ENCODE measurements at regions not wholly inside any gene's neighbourhood (a gene's known extent, or its start where the extent isn't known, plus 50 kb on each side); places are given as distances from the start of the nearest gene placed in this dataset.
"Not testable (repeated sequence)": the region's sequence is repeated elsewhere in the genome, so short reads cannot be mapped to it uniquely, and the experiment has no call there.

- POLR2A ChIA-PET; ATAC-seq; H3K4me3 Mint-ChIP-seq; DNase-seq (ENCODE audit: low spot score); CTCF ChIA-PET; H3K27ac Mint-ChIP-seq; H3K4me1 Mint-ChIP-seq; H3K27me3 Mint-ChIP-seq (ENCODE audit: low read depth): not testable (repeated sequence)
- peaks cover 39% of the 10 kb centered on the region for H3K9me3 Mint-ChIP-seq
- 0 out of 2 replicates have a peak, but pooled peaks have one; percentile 30 for TF ChIP-seq ATF3 (CRISPR knock-in tag; conservative IDR thresholded peaks at IDR 0.05)
- H3K36me3 Mint-ChIP-seq = peaks cover 24% of the 10 kb centered on the region
Observed at GRCh38 chr4:183044924-183045640, 54.0 kb upstream of the WWC2 start.

GRCh38 chr4:183038436-183038835 is 60.6 kb upstream of the WWC2 start:
- Mint-ChIP-seq H3K36me3 (peaks cover 3% of the 10 kb centered on the region; the same call in 1 of the 2 replicates), H3K4me3 (no peak overlapping the region), H3K9me3 (peaks cover 16% of the 10 kb centered on the region), H3K27ac (no peak overlapping the region), H3K4me1 (peaks cover 9% of the 10 kb centered on the region; the same call in 1 of the 2 replicates), H3K27me3 (ENCODE audit: low read depth) (no peaks in the 10 kb centered on the region)
- POLR2A ChIA-PET = no interaction called here
- ATAC-seq (no peak), DNase-seq (ENCODE audit: low spot score) (no peak)
- TF ChIP-seq E2F1 (CRISPR knock-in tag; IDR thresholded peaks at IDR 0.05) = no peak
- no peak for TF ChIP-seq ATF6 (CRISPR knock-in tag; IDR thresholded peaks at IDR 0.05)
- TF ChIP-seq ZNF232 (CRISPR knock-in tag; IDR thresholded peaks at IDR 0.05) = no peak
- no peak for TF ChIP-seq SMAD3 (CRISPR knock-in tag; IDR thresholded peaks at IDR 0.05; ENCODE audit: borderline replicate concordance)
- TF ChIP-seq ZNF219 (CRISPR knock-in tag; IDR thresholded peaks at IDR 0.05; ENCODE audit: borderline replicate concordance) = no peak
- TF ChIP-seq TCF7 (CRISPR knock-in tag; IDR thresholded peaks at IDR 0.05; ENCODE audit: low read depth) = no peak
- no peak for TF ChIP-seq OVOL2 (CRISPR knock-in tag; IDR thresholded peaks at IDR 0.05; ENCODE audit: borderline replicate concordance)
- no peak for TF ChIP-seq CBFB (CRISPR knock-in tag; IDR thresholded peaks at IDR 0.05; ENCODE audit: low read depth)
- no peak for TF ChIP-seq ZNF263 (CRISPR knock-in tag; IDR thresholded peaks at IDR 0.05; ENCODE audit: low read depth)
- no peak for TF ChIP-seq GTF2I (CRISPR knock-in tag; conservative IDR thresholded peaks at IDR 0.05)
- TF ChIP-seq E2F4 (CRISPR knock-in tag; IDR thresholded peaks at IDR 0.05; ENCODE audit: borderline replicate concordance, low read depth) = no peak
- no peak for TF ChIP-seq SMAD4 (CRISPR knock-in tag; IDR thresholded peaks at IDR 0.05)
- TF ChIP-seq ZBTB21 (CRISPR knock-in tag; IDR thresholded peaks at IDR 0.05; ENCODE audit: borderline replicate concordance) = no peak
- TF ChIP-seq GRHL2 (CRISPR knock-in tag; IDR thresholded peaks at IDR 0.05; ENCODE audit: insufficient replicate concordance, severe bottlenecking) = no peak
- no peak for TF ChIP-seq HMGXB4 (CRISPR knock-in tag; IDR thresholded peaks at IDR 0.05)
- CTCF ChIA-PET = interaction anchor here (1.5 kb wide), 1 partner anchor 113 kb away, joined by 3 read pairs; no protein-coding TSS in a partner anchor

Measured in WTC11 (cell line).